Mucosa of stomach (tissue), 1 donor: ENCODE measurements at regions not wholly inside any gene's neighbourhood (a gene's known extent, or its start where the extent isn't known, plus 50 kb on each side); places are given as distances from the start of the nearest gene placed in this dataset.

Experiments
- H3K27me3 ChIP-seq: one replicate; pipeline ENCODE4 v1.7.0; 2013; ENCODE audit warnings: mild to moderate bottlenecking, low read length; ENCODE audit not compliant: control insufficient read depth, insufficient read depth
- H3K36me3 ChIP-seq: one replicate; pipeline ENCODE4 v1.7.0; 2013; ENCODE audit warnings: low read length; ENCODE audit not compliant: control insufficient read depth, insufficient read depth
- H3K4me1 ChIP-seq: one replicate; pipeline ENCODE4 v1.7.0; 2013; ENCODE audit warnings: mild to moderate bottlenecking, low read length; ENCODE audit not compliant: control insufficient read depth, insufficient read depth
- H3K4me3 ChIP-seq: one replicate; pipeline ENCODE4 v1.7.0; 2013; ENCODE audit warnings: low read length
- H3K9ac ChIP-seq: one replicate; pipeline ENCODE4 v1.7.0; 2013; ENCODE audit warnings: mild to moderate bottlenecking, low read length, moderate library complexity
- H3K9me3 ChIP-seq: one replicate; pipeline ENCODE4 v1.7.0; 2013; ENCODE audit warnings: mild to moderate bottlenecking, low read length, moderate library complexity; ENCODE audit not compliant: control insufficient read depth
- donor health status: Pancreatic carcinoma.

DNA sequence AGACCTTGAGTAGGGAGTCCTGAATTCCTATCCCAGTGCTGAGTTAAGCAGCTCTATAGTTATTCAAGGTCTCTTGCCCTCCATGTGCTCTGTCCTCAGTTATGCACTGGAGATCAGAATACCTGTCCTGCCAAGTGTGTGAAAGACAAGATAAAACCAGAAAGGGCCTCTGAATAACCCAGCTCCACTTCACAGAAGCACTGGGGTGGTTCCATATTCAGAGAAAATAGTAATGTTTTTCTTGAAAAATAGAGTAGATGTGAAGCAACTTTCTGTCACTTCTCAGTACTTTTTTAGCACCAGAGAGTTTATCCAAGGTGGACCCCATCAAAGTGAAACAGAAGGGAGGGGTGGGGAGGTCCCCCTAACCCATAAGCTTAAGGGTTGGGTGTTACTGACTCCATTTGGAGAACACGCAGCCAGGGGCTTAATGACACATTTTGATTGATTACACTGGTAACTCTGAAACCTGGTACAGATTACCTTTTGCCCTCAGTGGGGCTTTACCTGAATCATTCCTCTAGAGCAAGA is 509.8 kb upstream of the JARID2 start:
- no peak overlapping the region for H3K4me3 ChIP-seq
- no peaks in the 10 kb centered on the region for H3K9me3 ChIP-seq
- H3K4me1 ChIP-seq: peaks cover 7% of the 10 kb centered on the region
- no peak overlapping the region for H3K9ac ChIP-seq
- H3K27me3 ChIP-seq: no peaks in the 10 kb centered on the region
- H3K36me3 ChIP-seq: no peaks in the 10 kb centered on the region

DNA sequence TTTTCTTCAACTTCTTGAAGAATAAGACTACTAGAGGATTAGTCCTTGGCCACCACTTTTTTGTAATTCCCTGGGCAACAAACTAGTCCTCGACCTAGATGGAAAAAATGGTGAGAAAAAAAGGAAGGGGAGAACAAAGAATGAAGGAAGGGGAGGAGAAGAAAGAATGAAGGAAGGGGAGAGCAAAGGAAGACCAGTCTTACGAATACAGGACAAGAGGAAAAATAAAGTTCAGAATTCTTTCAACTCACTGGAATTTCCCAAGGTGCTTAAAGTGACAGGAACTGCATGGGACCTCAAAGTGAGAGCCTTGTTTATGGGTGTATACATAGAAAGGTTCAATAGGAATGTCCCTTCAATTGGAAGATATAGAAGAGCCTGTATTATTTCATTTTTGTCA is 509.3 kb upstream of the JARID2 start:
- peaks cover 7% of the 10 kb centered on the region for H3K4me1 ChIP-seq

DNA sequence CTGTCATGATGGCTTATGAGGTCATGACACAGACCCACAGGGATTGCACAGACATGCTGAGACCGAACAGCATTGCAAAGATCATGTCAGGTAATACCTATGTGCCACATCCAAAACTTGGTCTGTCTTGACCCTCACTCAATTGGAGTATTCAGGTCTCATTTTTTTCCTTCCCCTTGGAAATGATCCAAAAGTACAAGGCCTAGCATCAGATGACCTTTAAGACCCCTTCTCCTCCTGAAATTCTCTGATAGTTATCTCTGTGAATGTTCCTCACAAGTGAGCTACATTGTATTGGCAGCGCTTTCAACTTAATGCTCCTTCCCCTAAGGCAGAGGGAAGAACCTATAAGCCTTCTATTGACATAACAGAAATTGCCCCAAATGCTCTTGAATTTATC is 507.4 kb upstream of the JARID2 start:
- Histone ChIP-seq H3K9ac (no peak overlapping the region), H3K27me3 (no peaks in the 10 kb centered on the region), H3K4me1 (peaks cover 14% of the 10 kb centered on the region), H3K9me3 (no peaks in the 10 kb centered on the region), H3K36me3 (no peaks in the 10 kb centered on the region), H3K4me3 (no peak overlapping the region)

More for the DNA sequence above, 509.3 kb upstream of the JARID2 start:
- Histone ChIP-seq H3K36me3 (no peaks in the 10 kb centered on the region), H3K9me3 (no peaks in the 10 kb centered on the region), H3K9ac (no peak overlapping the region), H3K4me3 (no peak overlapping the region), H3K27me3 (no peaks in the 10 kb centered on the region)

DNA sequence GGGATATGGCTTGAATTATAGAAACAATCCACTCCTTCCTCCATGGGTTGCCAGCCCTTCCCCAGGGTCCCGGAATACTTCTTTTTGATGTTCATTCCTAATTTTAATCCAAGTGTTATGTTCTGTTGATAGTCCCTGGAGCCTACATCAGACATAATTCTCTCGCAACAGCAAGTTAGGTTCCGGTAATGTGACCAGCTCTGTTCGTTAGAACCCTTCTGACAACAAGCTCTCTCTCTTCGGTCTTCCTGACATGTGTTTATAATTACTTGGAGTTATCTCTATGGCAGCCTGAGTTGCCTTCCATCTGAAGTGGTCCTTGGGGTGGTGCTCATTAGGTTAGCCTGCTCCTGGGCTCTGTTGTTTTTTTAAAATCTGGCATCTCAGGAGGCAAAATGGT is 506.9 kb upstream of the JARID2 start:
- H3K36me3 ChIP-seq: no peaks in the 10 kb centered on the region
- no peaks in the 10 kb centered on the region for H3K27me3 ChIP-seq
- H3K4me1 ChIP-seq: peaks cover 18% of the 10 kb centered on the region
- H3K9ac ChIP-seq: no peak overlapping the region
- H3K4me3 ChIP-seq: no peak overlapping the region
- H3K9me3 ChIP-seq: no peaks in the 10 kb centered on the region

DNA sequence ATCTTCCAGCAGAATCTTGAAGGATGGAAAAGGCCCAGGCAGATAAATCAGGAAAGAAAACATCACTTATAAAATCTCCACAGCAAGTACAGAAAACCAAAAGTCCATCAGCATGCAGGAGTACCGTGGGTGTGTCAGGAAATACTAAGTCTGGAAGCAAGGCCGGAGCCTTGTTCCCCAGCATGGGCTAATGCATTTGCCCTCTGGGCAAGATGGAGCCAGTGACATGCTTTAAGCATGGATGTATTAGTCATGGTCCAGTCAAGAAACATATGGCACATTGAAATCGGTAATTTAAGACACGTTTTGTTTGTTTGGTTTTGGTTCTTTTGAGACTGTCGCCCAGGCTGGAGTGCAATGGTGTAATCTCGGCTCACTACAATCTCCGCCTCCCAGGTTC is 506.0 kb upstream of the JARID2 start:
- Histone ChIP-seq H3K9me3 (no peaks in the 10 kb centered on the region), H3K9ac (no peak overlapping the region), H3K27me3 (no peaks in the 10 kb centered on the region), H3K4me3 (no peak overlapping the region), H3K36me3 (no peaks in the 10 kb centered on the region), H3K4me1 (peaks cover 18% of the 10 kb centered on the region)

DNA sequence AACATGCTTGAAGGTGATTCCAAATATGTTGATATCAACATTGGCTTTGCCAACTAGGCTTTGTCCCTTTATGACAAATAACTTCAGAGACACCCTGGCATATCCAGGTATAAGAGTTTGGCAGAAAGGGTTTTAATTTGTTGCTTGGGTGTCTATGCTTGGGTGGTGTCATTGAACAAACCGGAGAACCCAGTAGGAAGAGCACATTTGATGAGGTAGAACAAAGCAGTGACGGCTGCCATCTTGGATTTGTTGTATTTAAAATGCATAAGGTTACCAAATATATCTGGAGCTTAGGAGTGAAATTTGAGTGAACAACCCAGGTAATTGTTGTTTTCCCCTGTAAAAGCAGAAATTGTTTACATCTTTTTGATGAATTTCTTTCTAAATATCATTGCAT is 503.7 kb upstream of the JARID2 start:
- Histone ChIP-seq H3K4me3 (no peak overlapping the region), H3K9me3 (no peaks in the 10 kb centered on the region), H3K9ac (no peak overlapping the region), H3K4me1 (peaks cover 18% of the 10 kb centered on the region), H3K27me3 (no peaks in the 10 kb centered on the region), H3K36me3 (no peaks in the 10 kb centered on the region)

DNA sequence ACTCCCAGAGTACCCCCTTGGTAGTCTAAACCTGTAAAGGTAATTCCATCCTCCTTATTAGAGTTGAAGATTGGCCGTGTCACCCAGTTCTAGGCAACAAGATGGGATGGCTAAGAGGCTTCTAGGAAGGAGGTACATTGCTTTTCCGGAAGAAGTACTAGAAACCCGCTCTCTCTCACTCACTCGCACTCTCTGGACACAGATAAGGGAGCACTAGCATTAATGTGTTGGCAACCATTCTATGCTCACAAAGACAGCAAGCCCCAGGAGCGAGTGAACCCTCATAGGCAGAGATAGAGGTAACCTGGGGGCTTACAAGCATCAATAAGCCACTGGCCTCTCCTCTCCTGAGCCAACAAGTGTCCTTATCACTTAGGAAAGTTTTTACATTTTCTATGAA is 503.2 kb upstream of the JARID2 start:
- no peaks in the 10 kb centered on the region for H3K27me3 ChIP-seq
- H3K4me1 ChIP-seq: peaks cover 18% of the 10 kb centered on the region
- H3K36me3 ChIP-seq: no peaks in the 10 kb centered on the region
- no peaks in the 10 kb centered on the region for H3K9me3 ChIP-seq
- H3K9ac ChIP-seq: no peak overlapping the region
- no peak overlapping the region for H3K4me3 ChIP-seq

DNA sequence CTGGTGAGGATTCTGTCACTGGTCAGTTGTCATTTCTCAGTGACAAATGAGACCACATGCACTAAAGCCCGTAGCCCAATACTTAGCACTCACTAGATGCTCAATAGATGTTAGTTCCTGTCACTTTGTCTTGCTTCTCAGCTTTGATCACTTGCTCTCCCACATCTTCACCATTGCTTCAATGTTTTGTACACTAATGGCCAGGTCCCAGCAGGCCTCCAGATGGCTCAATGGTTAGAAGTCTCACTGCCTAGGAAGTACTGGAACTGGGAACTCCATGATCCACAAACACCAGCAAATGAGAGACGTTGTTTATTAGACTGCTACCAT is 502.8 kb upstream of the JARID2 start:
- no peaks in the 10 kb centered on the region for H3K27me3 ChIP-seq
- peaks cover 18% of the 10 kb centered on the region for H3K4me1 ChIP-seq
- H3K9me3 ChIP-seq: no peaks in the 10 kb centered on the region
- no peaks in the 10 kb centered on the region for H3K36me3 ChIP-seq
- no peak overlapping the region for H3K9ac ChIP-seq
- no peak overlapping the region for H3K4me3 ChIP-seq

DNA sequence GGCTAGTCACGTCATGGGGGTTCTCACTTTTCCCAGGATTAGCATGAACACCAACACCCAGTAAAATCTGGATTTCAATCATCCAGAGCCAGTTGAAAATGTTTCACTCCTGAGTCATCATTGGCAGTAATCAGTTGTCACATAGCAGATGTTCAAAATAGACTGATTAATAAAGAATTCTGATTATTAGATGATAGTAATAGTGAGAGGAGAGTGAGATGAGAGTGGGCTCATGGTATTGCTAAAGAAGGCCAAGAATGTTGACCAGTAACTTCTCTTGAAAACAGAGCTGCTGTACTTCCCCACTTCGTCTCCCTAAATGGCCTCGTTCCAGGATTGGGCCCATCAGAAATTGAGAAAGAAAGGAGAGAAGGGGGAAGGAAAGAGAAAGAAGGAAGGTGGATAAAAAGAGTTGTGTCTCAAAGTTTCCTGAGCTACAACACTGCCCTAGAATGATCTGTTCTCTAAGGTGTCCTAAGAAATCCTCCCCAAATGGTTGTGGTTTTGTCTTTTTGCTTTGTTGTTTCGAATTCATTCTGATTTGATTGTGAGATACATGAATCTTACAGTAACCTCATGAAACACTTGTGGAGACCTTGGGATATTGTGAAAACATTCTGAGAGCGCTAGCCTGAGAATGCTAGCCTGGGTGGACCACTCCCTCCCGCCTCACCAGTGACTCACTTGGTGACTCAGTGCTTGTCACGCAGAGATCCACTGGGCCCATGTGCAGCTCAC is 502.2 kb upstream of the JARID2 start:
- Histone ChIP-seq H3K9me3 (no peaks in the 10 kb centered on the region), H3K36me3 (no peaks in the 10 kb centered on the region), H3K4me1 (peaks cover 18% of the 10 kb centered on the region), H3K27me3 (no peaks in the 10 kb centered on the region), H3K4me3 (no peak overlapping the region), H3K9ac (no peak overlapping the region)

DNA sequence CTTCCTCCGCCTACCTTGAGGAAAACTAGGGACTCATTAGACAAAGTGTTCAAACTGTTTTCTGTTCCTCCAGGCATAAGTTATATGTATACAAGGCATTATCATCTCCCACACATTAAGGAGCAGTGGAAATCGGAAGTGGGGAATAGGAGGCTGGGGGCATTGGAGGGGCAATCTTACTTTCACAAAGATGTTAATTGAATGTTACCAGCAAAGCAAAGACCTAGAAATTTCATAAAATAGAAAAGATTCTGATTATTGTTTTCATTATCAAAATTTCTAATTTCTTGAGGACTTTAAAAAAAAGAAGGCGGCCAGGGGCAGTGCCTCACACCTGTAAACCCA is 501.7 kb upstream of the JARID2 start:
- no peak overlapping the region for H3K4me3 ChIP-seq
- no peaks in the 10 kb centered on the region for H3K9me3 ChIP-seq
- peaks cover 18% of the 10 kb centered on the region for H3K4me1 ChIP-seq
- no peaks in the 10 kb centered on the region for H3K27me3 ChIP-seq
- H3K36me3 ChIP-seq: no peaks in the 10 kb centered on the region
- no peak overlapping the region for H3K9ac ChIP-seq

DNA sequence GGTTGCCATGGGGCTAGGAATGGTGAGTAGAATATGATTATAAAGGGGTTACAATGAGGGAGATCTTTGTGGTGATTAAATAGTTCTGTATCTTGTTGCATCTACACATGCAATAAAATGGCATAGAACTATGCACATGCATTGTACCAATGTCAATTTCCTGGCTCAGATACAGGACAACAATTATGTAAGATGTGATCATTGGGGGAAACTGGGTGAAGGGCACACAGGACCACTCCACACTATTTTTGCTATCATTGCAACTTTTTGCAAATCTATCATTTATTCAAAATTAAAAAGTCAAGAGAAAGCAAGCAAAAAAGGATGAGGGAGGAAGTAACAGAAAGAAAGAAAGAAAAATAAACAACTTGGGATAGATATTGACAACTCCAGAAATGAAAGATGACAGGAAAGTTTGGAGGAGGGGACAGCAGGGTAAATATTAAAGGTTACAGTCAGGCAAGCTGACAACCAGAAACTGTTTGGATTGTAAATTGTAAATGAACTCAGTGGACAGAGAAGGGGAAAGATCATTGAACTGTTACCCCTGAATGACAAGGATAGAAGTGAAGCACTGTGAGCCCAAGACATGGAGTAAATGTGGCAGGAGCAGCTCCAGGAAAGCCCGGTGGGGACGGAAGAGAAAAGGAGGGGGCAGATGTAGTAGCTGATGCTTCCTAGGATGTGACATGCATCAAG is 499.6 kb upstream of the JARID2 start:
- H3K36me3 ChIP-seq: no peaks in the 10 kb centered on the region
- H3K4me3 ChIP-seq: no peak overlapping the region
- no peaks in the 10 kb centered on the region for H3K9me3 ChIP-seq
- peaks cover 18% of the 10 kb centered on the region for H3K4me1 ChIP-seq
- H3K9ac ChIP-seq: no peak overlapping the region
- H3K27me3 ChIP-seq: no peaks in the 10 kb centered on the region

DNA sequence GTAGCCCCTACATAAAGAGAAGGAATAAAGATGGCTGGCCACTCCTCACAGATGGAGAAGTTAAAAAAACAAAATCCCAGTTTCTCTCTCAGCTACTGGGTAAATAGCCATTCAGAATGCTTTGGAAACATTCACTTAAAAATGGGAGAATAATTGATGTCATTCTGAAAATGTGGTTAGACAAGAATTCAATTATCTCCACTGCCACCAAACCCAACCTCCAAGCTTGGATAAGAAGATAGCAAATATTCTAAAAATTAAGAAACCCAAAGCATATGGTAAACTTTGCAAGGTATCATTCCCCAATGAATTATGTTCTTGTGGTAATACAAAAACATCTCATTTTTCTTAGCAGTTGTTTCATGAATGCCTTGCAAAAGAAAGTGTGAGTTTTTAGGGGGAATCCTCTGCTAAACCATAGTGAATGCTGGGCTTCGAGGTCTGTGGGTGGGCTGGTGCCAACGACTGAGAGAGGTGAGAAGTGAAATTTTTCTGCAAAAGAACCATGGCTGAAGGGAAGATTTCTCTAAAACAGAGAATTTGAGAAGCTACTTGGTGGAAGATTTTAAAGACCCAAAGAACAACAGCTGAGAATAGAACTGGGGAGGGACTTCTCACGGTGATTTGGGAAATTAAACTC is 497.9 kb upstream of the JARID2 start:
- H3K27me3 ChIP-seq: no peaks in the 10 kb centered on the region
- no peak overlapping the region for H3K4me3 ChIP-seq
- no peak overlapping the region for H3K9ac ChIP-seq
- H3K36me3 ChIP-seq: no peaks in the 10 kb centered on the region
- no peaks in the 10 kb centered on the region for H3K9me3 ChIP-seq
- H3K4me1 ChIP-seq: peaks cover 16% of the 10 kb centered on the region
